ENCODE measurements at regions not wholly inside any gene's neighbourhood (a gene's known extent, or its start where the extent isn't known, plus 50 kb on each side); places are given as distances from the start of the nearest gene placed in this dataset.
"Not testable (repeated sequence)": the region's sequence is repeated elsewhere in the genome, so short reads cannot be mapped to it uniquely, and the experiment has no call there.

DNA sequence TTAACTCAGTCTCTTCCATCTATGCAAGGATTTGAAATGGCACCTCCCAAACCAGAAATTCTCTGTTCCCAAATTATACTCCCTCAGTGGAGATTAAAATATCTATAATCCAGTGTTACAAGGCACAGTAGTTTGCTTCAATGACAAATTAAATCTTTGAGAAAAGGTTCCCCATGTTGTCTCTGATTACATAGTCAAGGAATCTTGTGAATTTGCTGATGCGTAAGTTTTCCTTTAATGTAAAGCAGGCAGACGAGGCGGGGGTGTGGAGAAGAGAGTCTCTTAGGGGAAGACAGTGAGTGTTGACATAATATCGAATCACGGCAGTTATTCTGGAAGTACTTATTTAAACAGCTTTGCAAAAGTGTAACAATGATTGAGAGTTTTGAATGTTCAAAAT is 236.4 kb upstream of the RARB start:
- intact Hi-C loops (cut with micrococcal nuclease; ENCODE audit: unreplicated experiment) = no loop called here
- Histone ChIP-seq H3K27me3 (replicated peaks; ENCODE audit: control insufficient read depth, insufficient read depth, low read length) (no peaks in the 10 kb centered on the region), H3K9me3 (no peaks in the 10 kb centered on the region), H3K4me1 (no peaks in the 10 kb centered on the region), H3K36me3 (ENCODE audit: control insufficient read depth, insufficient read depth, low read length) (no peaks in the 10 kb centered on the region), H3K4me3 (ENCODE audit: low read depth, low read length) (no peak overlapping the region)
- no peaks in the 10 kb centered on the region for H3K36me3 Mint-ChIP-seq (ENCODE audit: insufficient read depth, unreplicated experiment)
- DNase-seq = no peak
- BruUV-seq (replicated peaks) = no TSS peak
- TF ChIP-seq, protein P1, sequence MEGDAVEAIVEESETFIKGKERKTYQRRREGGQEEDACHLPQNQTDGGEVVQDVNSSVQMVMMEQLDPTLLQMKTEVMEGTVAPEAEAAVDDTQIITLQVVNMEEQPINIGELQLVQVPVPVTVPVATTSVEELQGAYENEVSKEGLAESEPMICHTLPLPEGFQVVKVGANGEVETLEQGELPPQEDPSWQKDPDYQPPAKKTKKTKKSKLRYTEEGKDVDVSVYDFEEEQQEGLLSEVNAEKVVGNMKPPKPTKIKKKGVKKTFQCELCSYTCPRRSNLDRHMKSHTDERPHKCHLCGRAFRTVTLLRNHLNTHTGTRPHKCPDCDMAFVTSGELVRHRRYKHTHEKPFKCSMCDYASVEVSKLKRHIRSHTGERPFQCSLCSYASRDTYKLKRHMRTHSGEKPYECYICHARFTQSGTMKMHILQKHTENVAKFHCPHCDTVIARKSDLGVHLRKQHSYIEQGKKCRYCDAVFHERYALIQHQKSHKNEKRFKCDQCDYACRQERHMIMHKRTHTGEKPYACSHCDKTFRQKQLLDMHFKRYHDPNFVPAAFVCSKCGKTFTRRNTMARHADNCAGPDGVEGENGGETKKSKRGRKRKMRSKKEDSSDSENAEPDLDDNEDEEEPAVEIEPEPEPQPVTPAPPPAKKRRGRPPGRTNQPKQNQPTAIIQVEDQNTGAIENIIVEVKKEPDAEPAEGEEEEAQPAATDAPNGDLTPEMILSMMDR (IDR thresholded peaks at IDR 0.05; ENCODE audit: insufficient read depth in 1 of 2, low read depth in 1 of 2, low read length in 1 of 2, severe bottlenecking in 1 of 2, unreplicated experiment in 1 of 2) = no peak
- H3K4me1 Mint-ChIP-seq (ENCODE audit: low read depth, unreplicated experiment) = no peaks in the 10 kb centered on the region
- CTCF ChIA-PET = no interaction called here
- no peaks in the 10 kb centered on the region for H3K27me3 Mint-ChIP-seq (ENCODE audit: insufficient read depth, unreplicated experiment)
- POLR2A ChIA-PET = no interaction called here
- no peak overlapping the region for H3K4me3 Mint-ChIP-seq (ENCODE audit: unreplicated experiment)
- no peak overlapping the region for H3K27ac Mint-ChIP-seq (ENCODE audit: unreplicated experiment)
- H3K9me3 Mint-ChIP-seq (ENCODE audit: unreplicated experiment) = no peaks in the 10 kb centered on the region

DNA sequence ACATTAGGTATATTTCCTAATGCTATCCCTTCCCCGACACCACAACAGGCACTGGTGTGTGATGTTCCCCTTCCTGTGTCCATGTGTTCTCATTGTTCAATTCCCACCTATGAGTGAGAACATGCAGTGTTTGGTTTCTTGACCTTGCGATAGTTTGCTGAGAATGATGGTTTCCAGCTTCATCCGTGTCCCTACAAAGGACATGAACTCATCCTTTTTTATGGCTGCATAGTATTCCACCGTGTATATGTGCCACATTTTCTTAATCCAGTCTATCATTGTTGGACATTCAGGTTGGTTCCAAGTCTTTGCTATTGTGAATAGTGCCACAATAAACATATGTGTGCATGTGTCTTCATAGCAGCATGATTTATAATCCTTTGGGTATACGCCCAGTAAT is 228.5 kb upstream of the RARB start:
- DNase-seq; H3K4me1 ChIP-seq; H3K36me3 Mint-ChIP-seq (ENCODE audit: insufficient read depth, unreplicated experiment); H3K27me3 ChIP-seq (replicated peaks; ENCODE audit: control insufficient read depth, insufficient read depth, low read length); H3K27ac Mint-ChIP-seq (ENCODE audit: unreplicated experiment); H3K9me3 ChIP-seq; POLR2A ChIA-PET; BruUV-seq (replicated peaks); intact Hi-C loops (cut with micrococcal nuclease; ENCODE audit: unreplicated experiment); H3K4me1 Mint-ChIP-seq (ENCODE audit: low read depth, unreplicated experiment); H3K9me3 Mint-ChIP-seq (ENCODE audit: unreplicated experiment); CTCF ChIA-PET; H3K27me3 Mint-ChIP-seq (ENCODE audit: insufficient read depth, unreplicated experiment); H3K4me3 Mint-ChIP-seq (ENCODE audit: unreplicated experiment); H3K36me3 ChIP-seq (ENCODE audit: control insufficient read depth, insufficient read depth, low read length); H3K4me3 ChIP-seq (ENCODE audit: low read depth, low read length): not testable (repeated sequence)

DNA sequence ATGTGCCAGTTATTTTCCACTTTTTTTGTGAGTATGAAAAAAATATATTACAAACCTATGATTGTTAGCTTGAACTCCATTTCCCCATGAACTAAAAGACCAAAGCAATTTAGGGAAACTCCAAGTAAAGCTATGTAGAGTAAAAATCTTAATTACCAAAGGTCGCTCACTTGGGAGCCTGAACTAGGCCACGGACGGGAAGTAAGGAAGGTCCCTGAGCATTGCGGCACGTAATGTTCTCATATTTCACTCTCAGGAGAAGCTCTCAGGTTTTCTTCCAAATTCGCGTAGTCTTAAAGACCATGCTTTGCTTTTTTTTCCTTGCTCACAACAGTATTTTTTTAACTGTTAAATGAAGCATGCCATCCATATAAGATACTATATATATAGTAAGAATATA is 215.3 kb upstream of the RARB start:
- Mint-ChIP-seq H3K27me3 (ENCODE audit: insufficient read depth, unreplicated experiment) (no peaks in the 10 kb centered on the region), H3K4me1 (ENCODE audit: low read depth, unreplicated experiment) (no peaks in the 10 kb centered on the region), H3K9me3 (ENCODE audit: unreplicated experiment) (no peaks in the 10 kb centered on the region), H3K27ac (ENCODE audit: unreplicated experiment) (no peak overlapping the region), H3K4me3 (ENCODE audit: unreplicated experiment) (no peak overlapping the region), H3K36me3 (ENCODE audit: insufficient read depth, unreplicated experiment) (no peaks in the 10 kb centered on the region)
- Histone ChIP-seq H3K4me3 (ENCODE audit: low read depth, low read length) (no peak overlapping the region), H3K36me3 (ENCODE audit: control insufficient read depth, insufficient read depth, low read length) (no peaks in the 10 kb centered on the region), H3K27me3 (replicated peaks; ENCODE audit: control insufficient read depth, insufficient read depth, low read length) (no peaks in the 10 kb centered on the region), H3K9me3 (no peaks in the 10 kb centered on the region), H3K4me1 (no peaks in the 10 kb centered on the region)
- intact Hi-C loops (cut with micrococcal nuclease; ENCODE audit: unreplicated experiment) = no loop called here
- TF ChIP-seq, protein P1 (IDR thresholded peaks at IDR 0.05; ENCODE audit: insufficient read depth in 1 of 2, low read depth in 1 of 2, low read length in 1 of 2, severe bottlenecking in 1 of 2, unreplicated experiment in 1 of 2) = no peak
- CTCF ChIA-PET = no interaction called here
- no peak for DNase-seq
- no TSS peak for BruUV-seq (replicated peaks)
- POLR2A ChIA-PET = no interaction called here

DNA sequence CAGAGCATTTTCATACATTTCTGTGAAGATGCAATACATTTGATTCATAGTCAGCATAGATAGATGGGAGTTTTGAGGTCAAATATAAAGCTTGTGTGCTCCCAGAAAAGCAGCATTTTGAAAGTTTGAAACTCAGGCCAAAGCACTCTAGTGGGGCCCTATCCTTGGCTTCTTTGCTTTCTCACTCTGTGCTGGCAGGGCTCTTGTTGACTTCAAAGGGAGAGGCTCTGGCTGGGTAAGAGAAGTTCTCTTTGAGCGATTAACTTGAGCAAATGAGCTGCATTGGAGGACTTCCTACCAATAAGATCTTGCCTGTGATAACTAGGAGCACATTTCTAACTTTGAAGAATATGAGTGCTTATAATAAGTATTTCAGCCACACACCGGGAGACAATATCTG is 214.0 kb upstream of the RARB start:
- no TSS peak for BruUV-seq (replicated peaks)
- POLR2A ChIA-PET = no interaction called here
- CTCF ChIA-PET = no interaction called here
- TF ChIP-seq, protein P1 (IDR thresholded peaks at IDR 0.05; ENCODE audit: insufficient read depth in 1 of 2, low read depth in 1 of 2, low read length in 1 of 2, severe bottlenecking in 1 of 2, unreplicated experiment in 1 of 2) = no peak
- Histone ChIP-seq H3K27me3 (replicated peaks; ENCODE audit: control insufficient read depth, insufficient read depth, low read length) (no peaks in the 10 kb centered on the region), H3K4me3 (ENCODE audit: low read depth, low read length) (no peak overlapping the region), H3K4me1 (no peaks in the 10 kb centered on the region), H3K36me3 (ENCODE audit: control insufficient read depth, insufficient read depth, low read length) (no peaks in the 10 kb centered on the region), H3K9me3 (no peaks in the 10 kb centered on the region)
- Mint-ChIP-seq H3K36me3 (ENCODE audit: insufficient read depth, unreplicated experiment) (no peaks in the 10 kb centered on the region), H3K4me1 (ENCODE audit: low read depth, unreplicated experiment) (no peaks in the 10 kb centered on the region), H3K4me3 (ENCODE audit: unreplicated experiment) (no peak overlapping the region), H3K27me3 (ENCODE audit: insufficient read depth, unreplicated experiment) (no peaks in the 10 kb centered on the region), H3K9me3 (ENCODE audit: unreplicated experiment) (no peaks in the 10 kb centered on the region), H3K27ac (ENCODE audit: unreplicated experiment) (no peak overlapping the region)
- intact Hi-C loops (cut with micrococcal nuclease; ENCODE audit: unreplicated experiment) = no loop called here
- DNase-seq = no peak

All from Caco-2 (cell line).